Neural cell (in vitro differentiated cells): ENCODE measurements at regions not wholly inside any gene's neighbourhood (a gene's known extent, or its start where the extent isn't known, plus 50 kb on each side); places are given as distances from the start of the nearest gene placed in this dataset.
"Not testable (repeated sequence)": the region's sequence is repeated elsewhere in the genome, so short reads cannot be mapped to it uniquely, and the experiment has no call there.

Experiments
- H2AFZ ChIP-seq: fragments of 200-600, 300-800 bp; sonication (generic), shearing (Covaris generic); 2 replicates; pipeline ENCODE4 v1.6.0; 2014; ENCODE audit warnings: low read depth, mild to moderate bottlenecking, antibody characterized with exemption, low read length, moderate library complexity
- H3F3A ChIP-seq: fragments of 200-600 bp; shearing (Covaris generic); 2 replicates; pipeline ENCODE4 v1.6.1; 2016; ENCODE audit warnings: mild to moderate bottlenecking, moderate library complexity, mixed read lengths, antibody characterized with exemption, low read length; ENCODE audit not compliant: insufficient read depth, poor library complexity, severe bottlenecking
- H3K27ac ChIP-seq: fragments of 200-600, 300-800 bp; sonication (generic), shearing (Covaris generic); 2 replicates; pipeline ENCODE4 v1.5.1; 2014; ENCODE audit warnings: mild to moderate bottlenecking, low read length, moderate library complexity
- H3K27me3 ChIP-seq: fragments of 300-800, 200-600 bp; sonication (generic), shearing (Covaris generic); 2 replicates; pipeline ENCODE4 v1.6.0; 2014; ENCODE audit warnings: mild to moderate bottlenecking, low read depth, low read length, moderate library complexity; ENCODE audit not compliant: insufficient read depth
- H3K36me3 ChIP-seq: fragments of 300-800, 200-600 bp; sonication (generic), shearing (Covaris generic); 2 replicates; pipeline ENCODE4 v1.5.1; 2014; ENCODE audit warnings: mild to moderate bottlenecking, antibody characterized with exemption, low read length, moderate library complexity; ENCODE audit not compliant: insufficient read depth
- H3K4me2 ChIP-seq: fragments of 300-800, 200-600 bp; sonication (generic), shearing (Covaris generic); 2 replicates; pipeline ENCODE4 v1.6.0; 2014; ENCODE audit warnings: mild to moderate bottlenecking, low read length
- H3K4me3 ChIP-seq: fragments of 300-800, 200-600 bp; sonication (generic), shearing (Covaris generic); 2 replicates; pipeline ENCODE4 v1.5.1; 2014; ENCODE audit warnings: mild to moderate bottlenecking, low read length, moderate library complexity
- H3K79me2 ChIP-seq: fragments of 200-600 bp; shearing (Covaris generic); replicated peaks from 2 replicates; pipeline ENCODE4 v1.6.0; 2014; ENCODE audit warnings: mild to moderate bottlenecking, low read length, moderate library complexity; ENCODE audit not compliant: insufficient read depth
- H3K9ac ChIP-seq: fragments of 300-800, 200-600 bp; sonication (generic), shearing (Covaris generic); 2 replicates; pipeline ENCODE4 v1.6.1; 2016; ENCODE audit warnings: mild to moderate bottlenecking, low read length, mixed read lengths
- H3K9me2 ChIP-seq: fragments of 200-600 bp; shearing (Covaris generic); 2 replicates; pipeline ENCODE4 v1.6.1; 2016; ENCODE audit warnings: mild to moderate bottlenecking, low read length, mixed read lengths; ENCODE audit not compliant: insufficient read depth
- H3K9me3 ChIP-seq: fragments of 200-600, 300-800 bp; sonication (generic), shearing (Covaris generic); 2 replicates; pipeline ENCODE4 v1.6.1; 2016; ENCODE audit warnings: mild to moderate bottlenecking, mixed run types, low read length, moderate library complexity, mixed read lengths
- H4K20me1 ChIP-seq: fragments of 200-600 bp; shearing (Covaris generic); 2 replicates; pipeline ENCODE4 v1.6.1; 2016; ENCODE audit warnings: mild to moderate bottlenecking, mixed run types; ENCODE audit not compliant: insufficient read depth
- CTCF ChIP-seq: fragments of 450-650 bp; IDR thresholded peaks from 2 replicates; pipeline ENCODE4 v1.5.1; 2014; ENCODE audit warnings: antibody characterized with exemption, mild to moderate bottlenecking, moderate library complexity; ENCODE audit not compliant: poor library complexity, severe bottlenecking
- EP300 ChIP-seq: fragments of 450-650 bp; conservative IDR thresholded peaks from 2 replicates; pipeline ENCODE4 v1.6.1; 2014; ENCODE audit warnings: antibody characterized with exemption, mild to moderate bottlenecking, moderate library complexity; ENCODE audit not compliant: poor library complexity, severe bottlenecking
- EZH2 ChIP-seq: fragments of 200-600, 300-800 bp; shearing (Covaris generic), sonication (generic); IDR thresholded peaks from 2 replicates; pipeline ENCODE4 v1.6.1; 2014; ENCODE audit warnings: antibody characterized with exemption, low read length, borderline replicate concordance, mild to moderate bottlenecking; ENCODE audit not compliant: insufficient read depth, poor library complexity, severe bottlenecking
- MXI1 ChIP-seq: fragments of 450-650 bp; conservative IDR thresholded peaks from 2 replicates; pipeline ENCODE4 v1.6.1; 2014; ENCODE audit warnings: antibody characterized with exemption, mild to moderate bottlenecking; ENCODE audit not compliant: poor library complexity, severe bottlenecking
- POLR2AphosphoS5 ChIP-seq: IDR thresholded peaks from 2 replicates; pipeline ENCODE4 v1.6.1; 2012
- RAD21 ChIP-seq: fragments of 450-650 bp; conservative IDR thresholded peaks from 2 replicates; pipeline ENCODE4 v1.6.1; 2014; ENCODE audit warnings: antibody characterized with exemption, mild to moderate bottlenecking, moderate library complexity
- REST ChIP-seq: IDR thresholded peaks from 2 replicates; pipeline ENCODE4 v1.6.1; 2012; ENCODE audit warnings: borderline replicate concordance
- SMC3 ChIP-seq: fragments of 450-650 bp; conservative IDR thresholded peaks from 2 replicates; pipeline ENCODE4 v1.6.1; 2014; ENCODE audit warnings: antibody characterized with exemption, mild to moderate bottlenecking, moderate library complexity; ENCODE audit not compliant: poor library complexity
- TAF1 ChIP-seq: IDR thresholded peaks from 2 replicates; pipeline ENCODE4 v1.6.1; 2012; ENCODE audit warnings: low read depth

- H2AFZ ChIP-seq = no peak overlapping the region
- TF ChIP-seq EP300 (no peak), EZH2 (no peak), REST (no peak), POLR2AphosphoS5 (no peak), RAD21 (no peak), TAF1 (no peak), CTCF (no peak), SMC3 (no peak), MXI1 (no peak)
Observed at GRCh38 chr6:167420858-167421766, 96.2 kb downstream of the TTLL2 start.

GRCh38 chr6:167421944-167422343, 97.1 kb downstream of the TTLL2 start:
- not testable (repeated sequence) for H2AFZ ChIP-seq, H3K9ac ChIP-seq, H3K4me2 ChIP-seq, H3K27me3 ChIP-seq, H3K4me3 ChIP-seq, H3K27ac ChIP-seq, H3K36me3 ChIP-seq, H3K9me3 ChIP-seq, H3K79me2 ChIP-seq, H3K9me2 ChIP-seq, H4K20me1 ChIP-seq, H3F3A ChIP-seq

More at GRCh38 chr6:167420858-167421766, 96.2 kb downstream of the TTLL2 start:
- Histone ChIP-seq H3K4me3 (no peak overlapping the region), H3K4me2 (no peak overlapping the region), H4K20me1 (no peaks in the 10 kb centered on the region), H3K9ac (no peak overlapping the region), H3K9me3 (no peaks in the 10 kb centered on the region), H3K27ac (no peak overlapping the region), H3K9me2 (no peaks in the 10 kb centered on the region), H3K36me3 (no peaks in the 10 kb centered on the region), H3K79me2 (no peaks in the 10 kb centered on the region), H3F3A (no peaks in the 10 kb centered on the region), H3K27me3 (no peaks in the 10 kb centered on the region)
